GM12878 (cell line): ENCODE measurements at regions not wholly inside any gene's neighbourhood (a gene's known extent, or its start where the extent isn't known, plus 50 kb on each side); places are given as distances from the start of the nearest gene placed in this dataset.

Experiments used
- ATAC-seq: fragments of 200-7000 bp; cut with Tn5 transposase; 3 replicates; pipeline ENCODE4 v1.9.1; 2020; ENCODE audit warnings: mild to moderate bottlenecking, moderate library complexity
- BruUV-seq: library from RNA; stranded (reverse); fragments of 400-500 nt; replicated peaks from 2 replicates; lab custom pipeline; 2021; lab: Mats Ljungman, UMichigan
- CTCF ChIA-PET: fragments of 300-600 bp; sonication (Branson Sonifier 250); formaldehyde crosslinking; extraction: SDS; loops from one replicate; lab custom pipeline; 2021; ENCODE audit warnings: inconsistent platforms; lab: Yijun Ruan, JAX
- POLR2A ChIA-PET: fragments of 350-600 bp; formaldehyde crosslinking; extraction: SDS; loops from one replicate; lab custom pipeline; 2021; ENCODE audit warnings: inconsistent platforms; lab: Charles Lee
- RAD21 ChIA-PET: fragments of 300-600 bp; sonication (Branson Sonifier 250); formaldehyde crosslinking; loops from one replicate; lab custom pipeline; 2023; ENCODE audit warnings: antibody characterized with exemption; ENCODE audit not compliant: unreplicated experiment; lab: Charles Lee
- SMC1A ChIA-PET: fragments of 300-600 bp; sonication (Branson Sonifier 250); formaldehyde crosslinking; loops from one replicate; lab custom pipeline; 2023; ENCODE audit not compliant: unreplicated experiment, uncharacterized antibody; lab: Charles Lee
- DNase-seq: peaks from one replicate; pipeline ENCODE4 v3.0.0-alpha.2; 2011; ENCODE audit warnings: low read depth, low spot score
- FAIRE-seq: peaks from 3 replicates; lab custom pipeline; 2011; peaks lifted over from hg19 to GRCh38; lab: Jason Lieb, UNC
- H2AFZ ChIP-seq: 2 replicates; pipeline ENCODE4 v1.6.0; 2011; ENCODE audit warnings: low read depth, low read length, control low read depth; ENCODE audit not compliant: control insufficient read depth
- H3K27ac ChIP-seq: 2 replicates; pipeline ENCODE4 v1.5.1; 2011; ENCODE audit warnings: control low read depth; ENCODE audit not compliant: control insufficient read depth, insufficient read depth
- H3K27me3 ChIP-seq, 2 experiments: replicated peaks in 1 of 2; 2 replicates each; pipeline versions ENCODE4 v1.6.0 to v1.6.1; 2011; ENCODE audit warnings: low read length in 1 of 2; ENCODE audit not compliant: control insufficient read depth in 2 of 2, insufficient read depth in 2 of 2
- H3K36me3 ChIP-seq, 2 experiments: 2 replicates each; pipeline ENCODE4 v1.5.1; 2011; ENCODE audit warnings: low read length in 1 of 2; ENCODE audit not compliant: control insufficient read depth in 2 of 2, insufficient read depth in 2 of 2
- H3K4me1 ChIP-seq: 2 replicates; pipeline ENCODE4 v1.6.1; 2011; ENCODE audit warnings: mild to moderate bottlenecking, low read length, moderate library complexity, mixed read lengths; ENCODE audit not compliant: control insufficient read depth, insufficient read depth
- H3K4me2 ChIP-seq: 2 replicates; pipeline ENCODE4 v1.6.0; 2011; ENCODE audit warnings: control low read depth; ENCODE audit not compliant: control insufficient read depth, insufficient read depth
- H3K4me3 ChIP-seq: fragments of 200-600 bp; sonication (generic); 2 replicates; pipeline ENCODE4 v1.5.1; 2016
- H3K79me2 ChIP-seq: 2 replicates; pipeline ENCODE4 v1.6.0; 2011; ENCODE audit warnings: low read length; ENCODE audit not compliant: control insufficient read depth, insufficient read depth
- H3K9ac ChIP-seq: 2 replicates; pipeline ENCODE4 v1.8.0; 2011; ENCODE audit warnings: low read length, control low read depth, mixed read lengths; ENCODE audit not compliant: control insufficient read depth, insufficient read depth
- H3K9me3 ChIP-seq: replicated peaks from 3 replicates; pipeline ENCODE4 v1.5.1; 2011; ENCODE audit warnings: mild to moderate bottlenecking, low read length; ENCODE audit not compliant: control insufficient read depth, insufficient read depth
- H4K20me1 ChIP-seq: 2 replicates; pipeline ENCODE4 v1.6.0; 2011; ENCODE audit not compliant: control insufficient read depth, insufficient read depth
- CEBPB ChIP-seq, 2 experiments: fragments of 150-350 bp in 1 of 2; IDR thresholded peaks; 2 replicates each; pipeline ENCODE4 v1.6.1; 2012 to 2014; ENCODE audit warnings: low read depth in 2 of 2, low read length in 2 of 2, borderline replicate concordance in 1 of 2, inconsistent platforms in 1 of 2
- CUX1 ChIP-seq: IDR thresholded peaks from 2 replicates; pipeline ENCODE4 v1.6.1; 2012; ENCODE audit warnings: improper control_type of control experiment, low read depth, low read length; ENCODE audit not compliant: insufficient replicate concordance
- E4F1 ChIP-seq: fragments of 450-650 bp; IDR thresholded peaks from 2 replicates; pipeline ENCODE4 v1.6.1; 2018; ENCODE audit warnings: borderline replicate concordance, mild to moderate bottlenecking; ENCODE audit not compliant: partially characterized antibody
- MLLT1 ChIP-seq: fragments of 450-650 bp; IDR thresholded peaks from 2 replicates; pipeline ENCODE4 v1.6.1; 2016; ENCODE audit warnings: mild to moderate bottlenecking
- MYC ChIP-seq: IDR thresholded peaks from 2 replicates; pipeline ENCODE4 v1.6.1; 2011; ENCODE audit warnings: mild to moderate bottlenecking, low read length, moderate library complexity, inconsistent platforms; ENCODE audit not compliant: insufficient read depth, insufficient replicate concordance, insufficient read length, severe bottlenecking
- SUZ12 ChIP-seq: fragments of 200-600 bp; sonication (generic); IDR thresholded peaks from one replicate; pipeline ENCODE4 v1.6.1; 2018; ENCODE audit warnings: antibody characterized with exemption, mild to moderate bottlenecking; ENCODE audit not compliant: unreplicated experiment
- ZBTB11 ChIP-seq: fragments of 450-650 bp; formaldehyde crosslinking; IDR thresholded peaks from 2 replicates; pipeline ENCODE4 v1.5.0; 2022; ENCODE audit warnings: mild to moderate bottlenecking, missing genetic modification characterization
- WGBS: methylation state at CpG from one replicate; pipeline ENCODE4 v1.1.6; 2016; ENCODE audit warnings: low lambda C conversion rate; ENCODE audit not compliant: insufficient replicate concordance, insufficient coverage; ENCODE audit errors: missing lambda C conversion rate; 5-methylcytosine and 5-hydroxymethylcytosine counted together
- in situ Hi-C: fragments of 300-500 bp; cut with MboI; formaldehyde crosslinking; loops from 9 replicates; pipeline ENCODE4 v1.14.3; 2018; ENCODE audit warnings: mixed read lengths
- intact Hi-C: fragments of 100-400 bp; cut with micrococcal nuclease; formaldehyde crosslinking; loops from one replicate; pipeline ENCODE4 v1.14.2; 2022; ENCODE audit not compliant: unreplicated experiment

GRCh38 chr2:139964721-139965440 lies 1184.7 kb upstream of the NXPH2 start (continued):
- TF ChIP-seq E4F1 (no peak), MLLT1 (no peak)

- no peak overlapping the region for H2AFZ ChIP-seq
- no peaks in the 10 kb centered on the region for H3K4me1 ChIP-seq
- in situ Hi-C loops: no loop called here
- TF ChIP-seq MYC (no peak), CUX1 (no peak), CEBPB (IDR thresholded peaks at IDR 0.05; ENCODE audit: borderline replicate concordance in 1 of 2, low read depth in 2 of 2, low read length in 2 of 2) (no peak), SUZ12 (no peak), ZBTB11 (CRISPR knock-in tag) (no peak)
Observed at GRCh38 chr2:139963863-139964355, 1183.7 kb upstream of the NXPH2 start.

More at GRCh38 chr2:139963863-139964355, 1183.7 kb upstream of the NXPH2 start:
- WGBS: 37% methylated on average over 10 of the region's 10 CpGs
- ChIA-PET SMC1A (no interaction called here), CTCF (interaction anchor here (1.0 kb wide), 1 partner anchor 10 kb away, joined by 4 read pairs; no protein-coding TSS in a partner anchor), RAD21 (no interaction called here), POLR2A (no interaction called here)
- Histone ChIP-seq H3K27ac (no peak overlapping the region), H3K9ac (no peak overlapping the region), H3K4me3 (no peak overlapping the region), H3K79me2 (no peaks in the 10 kb centered on the region), H3K4me2 (no peak overlapping the region), H3K27me3 (no peaks in the 10 kb centered on the region), H3K9me3 (no peaks in the 10 kb centered on the region), H3K36me3 (no peaks in the 10 kb centered on the region), H4K20me1 (no peaks in the 10 kb centered on the region)
- ATAC-seq (peak; percentile 26), DNase-seq (no peak), FAIRE-seq (no peak)
- intact Hi-C loops: no loop called here
- no TSS peak for BruUV-seq
